A549 (cell line): ENCODE measurements at regions not wholly inside any gene's neighbourhood (a gene's known extent, or its start where the extent isn't known, plus 50 kb on each side); places are given as distances from the start of the nearest gene placed in this dataset.

Experiments used
- BHLHE40 ChIP-seq: IDR thresholded peaks from 2 replicates; pipeline ENCODE4 v1.6.1; 2012; ENCODE audit warnings: low read depth, low read length, inconsistent platforms
- GATA3 ChIP-seq: IDR thresholded peaks from 2 replicates; pipeline ENCODE4 v1.6.1; 2012; ENCODE audit warnings: borderline replicate concordance
- JUNB ChIP-seq: fragments of >200 bp; sonication (Bioruptor Twin); formaldehyde crosslinking; IDR thresholded peaks from 2 replicates; pipeline ENCODE4 v1.6.1; 2016
- KDM5A ChIP-seq: fragments of 200-600 bp; sonication (generic); IDR thresholded peaks from 2 replicates; pipeline ENCODE4 v1.6.1; 2016; ENCODE audit warnings: antibody characterized with exemption, mild to moderate bottlenecking
- PHF8 ChIP-seq: fragments of 200-600 bp; sonication (generic); IDR thresholded peaks from 2 replicates; pipeline ENCODE4 v1.6.1; 2016; ENCODE audit warnings: low read depth, mild to moderate bottlenecking, antibody characterized with exemption, moderate library complexity, borderline replicate concordance
- POLR2A ChIP-seq: IDR thresholded peaks from 2 replicates; pipeline ENCODE4 v1.6.1; 2012; ENCODE audit warnings: mild to moderate bottlenecking, low read length
- ZSCAN20 ChIP-seq: fragments of 250-450 bp; sonication (Bioruptor Pico); IDR thresholded peaks from 2 replicates; pipeline ENCODE4 v1.8.0; 2022; ENCODE audit warnings: mild to moderate bottlenecking, moderate library complexity
- TF ChIP-seq, protein P1 (sequence below): IDR thresholded peaks from 2 replicates; pipeline ENCODE4 v1.6.1; 2012
- TF ChIP-seq, protein P2 (sequence below): fragments of >200 bp; sonication (Bioruptor Twin); formaldehyde crosslinking; IDR thresholded peaks from 3 replicates; pipeline ENCODE4 v1.5.1; 2016

DNA sequence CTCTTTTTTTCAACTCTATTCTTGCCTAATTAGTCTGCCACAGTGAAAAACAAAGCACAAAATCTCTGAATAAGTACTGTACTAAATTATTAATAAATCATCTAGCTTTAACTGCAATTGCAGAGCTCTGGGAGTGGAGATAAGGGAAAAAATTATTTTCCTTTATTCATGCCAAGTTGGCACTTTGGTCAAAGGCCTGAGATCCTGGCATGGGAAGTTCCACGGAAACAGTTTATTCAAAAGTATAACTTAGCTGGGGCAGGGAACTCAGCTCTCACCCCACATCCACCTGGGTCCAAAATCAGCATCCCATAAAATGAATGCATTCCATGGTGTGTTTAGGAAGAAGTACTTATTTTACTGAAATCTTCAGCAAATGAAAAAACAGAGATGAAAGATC lies 185.2 kb upstream of the APCDD1 start:
- TF ChIP-seq, protein P1, sequence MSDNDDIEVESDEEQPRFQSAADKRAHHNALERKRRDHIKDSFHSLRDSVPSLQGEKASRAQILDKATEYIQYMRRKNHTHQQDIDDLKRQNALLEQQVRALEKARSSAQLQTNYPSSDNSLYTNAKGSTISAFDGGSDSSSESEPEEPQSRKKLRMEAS, result no peak
- TF ChIP-seq JUNB (no peak), POLR2A (no peak), BHLHE40 (no peak), PHF8 (no peak), KDM5A (no peak), ZSCAN20 (no peak), GATA3 (no peak)
- TF ChIP-seq, protein P2, sequence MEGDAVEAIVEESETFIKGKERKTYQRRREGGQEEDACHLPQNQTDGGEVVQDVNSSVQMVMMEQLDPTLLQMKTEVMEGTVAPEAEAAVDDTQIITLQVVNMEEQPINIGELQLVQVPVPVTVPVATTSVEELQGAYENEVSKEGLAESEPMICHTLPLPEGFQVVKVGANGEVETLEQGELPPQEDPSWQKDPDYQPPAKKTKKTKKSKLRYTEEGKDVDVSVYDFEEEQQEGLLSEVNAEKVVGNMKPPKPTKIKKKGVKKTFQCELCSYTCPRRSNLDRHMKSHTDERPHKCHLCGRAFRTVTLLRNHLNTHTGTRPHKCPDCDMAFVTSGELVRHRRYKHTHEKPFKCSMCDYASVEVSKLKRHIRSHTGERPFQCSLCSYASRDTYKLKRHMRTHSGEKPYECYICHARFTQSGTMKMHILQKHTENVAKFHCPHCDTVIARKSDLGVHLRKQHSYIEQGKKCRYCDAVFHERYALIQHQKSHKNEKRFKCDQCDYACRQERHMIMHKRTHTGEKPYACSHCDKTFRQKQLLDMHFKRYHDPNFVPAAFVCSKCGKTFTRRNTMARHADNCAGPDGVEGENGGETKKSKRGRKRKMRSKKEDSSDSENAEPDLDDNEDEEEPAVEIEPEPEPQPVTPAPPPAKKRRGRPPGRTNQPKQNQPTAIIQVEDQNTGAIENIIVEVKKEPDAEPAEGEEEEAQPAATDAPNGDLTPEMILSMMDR, result no peak
